HG02678 (cell line): ENCODE measurements at regions not wholly inside any gene's neighbourhood (a gene's known extent, or its start where the extent isn't known, plus 50 kb on each side); places are given as distances from the start of the nearest gene placed in this dataset.
"Not testable (repeated sequence)": the region's sequence is repeated elsewhere in the genome, so short reads cannot be mapped to it uniquely, and the experiment has no call there.

Experiments used
- ATAC-seq: cut with Tn5 transposase; IDR thresholded peaks from one replicate; pipeline ENCODE4 v1.9.1; 2021; ENCODE audit warnings: mild to moderate bottlenecking, moderate library complexity; ENCODE audit not compliant: unreplicated experiment

DNA sequence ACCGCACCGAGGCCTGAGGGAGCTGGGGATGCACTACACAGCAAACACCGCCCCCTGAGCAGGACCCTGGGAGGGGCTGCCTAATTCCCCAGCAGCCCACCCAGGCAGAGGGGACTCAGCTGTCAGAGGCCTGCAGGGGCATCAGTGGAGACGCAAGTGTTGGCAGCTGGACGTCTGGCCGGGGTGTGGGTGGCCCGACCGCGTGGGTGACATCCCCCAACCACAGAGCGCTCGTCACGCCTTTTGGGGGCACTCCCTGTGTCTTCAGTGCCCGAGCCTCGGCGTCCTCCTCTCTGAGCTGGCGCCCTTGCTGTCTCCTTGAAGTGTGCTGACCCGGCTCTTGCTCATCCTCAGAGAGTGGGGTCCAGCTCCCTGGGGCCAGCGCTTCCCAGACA is 150.2 kb downstream of the BRD1 start:
- no peak for ATAC-seq

DNA sequence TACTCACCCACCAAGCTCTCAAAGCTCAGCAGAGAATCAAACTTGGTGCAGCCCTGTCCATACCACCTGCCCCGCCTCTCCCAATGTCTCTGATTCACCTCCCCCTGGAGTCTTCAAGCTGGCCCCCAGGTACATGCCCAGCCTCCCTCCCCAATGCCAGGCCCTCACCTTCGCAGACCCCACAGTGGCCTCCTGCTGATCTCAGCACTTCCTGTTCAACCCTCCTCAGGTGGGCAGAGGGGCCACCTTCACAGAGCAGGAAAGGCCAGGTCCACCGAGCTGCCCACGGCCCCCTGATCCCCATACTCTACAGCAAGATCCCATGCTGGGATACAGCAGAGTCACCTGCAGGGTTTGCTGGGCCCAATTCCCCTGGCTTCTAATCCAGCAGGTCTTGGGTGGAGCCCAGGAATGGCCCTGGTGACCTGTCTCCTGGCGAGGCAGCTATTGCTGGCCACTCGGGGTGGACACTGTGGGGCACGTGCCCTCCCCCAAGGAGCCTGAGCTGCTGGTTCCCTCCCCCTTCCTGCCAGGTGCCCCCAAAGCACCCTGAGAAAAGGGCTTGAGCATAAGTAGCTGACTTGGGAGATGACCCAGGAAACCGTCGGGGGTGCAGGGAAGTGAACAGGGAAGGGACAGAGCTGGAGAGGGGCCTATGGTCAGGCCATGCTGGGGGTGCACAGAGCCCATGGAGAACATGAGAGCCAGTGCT is 150.7 kb downstream of the BRD1 start:
- no peak for ATAC-seq

DNA sequence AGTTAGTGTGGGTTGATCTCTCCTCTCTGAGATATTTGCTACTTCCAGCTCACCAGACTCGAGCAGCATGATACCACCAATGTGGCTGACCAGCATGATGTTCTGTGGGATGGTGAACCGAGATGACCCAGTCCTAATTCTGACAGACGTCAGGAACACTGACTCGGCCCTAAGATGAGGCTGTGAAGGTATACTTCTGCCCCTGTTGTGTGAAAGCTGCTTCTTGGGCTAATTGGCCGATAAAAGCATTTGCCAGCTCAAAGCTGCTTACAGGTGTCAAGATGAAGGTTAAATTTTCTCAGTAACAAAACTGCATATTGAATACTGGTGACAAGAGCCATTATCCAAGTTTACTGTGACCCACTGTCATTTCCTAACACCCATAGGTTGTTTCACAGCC is 151.4 kb downstream of the BRD1 start:
- no peak for ATAC-seq

DNA sequence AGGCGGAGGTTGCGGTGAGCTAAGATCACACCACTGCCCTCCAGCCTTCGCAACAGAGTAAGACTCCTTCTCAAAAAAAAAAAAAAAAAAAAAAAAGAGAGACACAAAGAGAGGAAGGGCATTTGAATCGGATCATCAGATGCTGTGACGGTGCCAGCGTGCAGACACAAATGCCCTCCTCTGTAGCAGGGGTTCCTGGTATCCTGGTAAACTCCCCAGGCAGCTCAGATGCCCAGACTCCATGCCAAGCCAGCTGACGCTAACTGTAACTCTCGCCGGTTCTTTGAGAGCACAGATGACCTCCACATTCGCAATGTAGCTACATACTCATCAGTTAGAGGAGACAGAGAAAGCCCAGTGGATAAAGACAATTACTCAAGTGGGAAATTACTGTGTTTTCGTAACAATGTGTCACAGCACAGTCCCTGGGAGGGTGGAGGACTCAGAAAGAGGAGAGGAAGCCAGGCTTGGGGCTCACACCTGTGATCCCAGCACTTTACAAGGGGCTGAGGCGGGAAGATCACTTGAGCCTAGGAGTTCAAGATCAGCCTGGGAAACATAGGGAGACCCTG is 153.1 kb downstream of the BRD1 start:
- no peak for ATAC-seq

DNA sequence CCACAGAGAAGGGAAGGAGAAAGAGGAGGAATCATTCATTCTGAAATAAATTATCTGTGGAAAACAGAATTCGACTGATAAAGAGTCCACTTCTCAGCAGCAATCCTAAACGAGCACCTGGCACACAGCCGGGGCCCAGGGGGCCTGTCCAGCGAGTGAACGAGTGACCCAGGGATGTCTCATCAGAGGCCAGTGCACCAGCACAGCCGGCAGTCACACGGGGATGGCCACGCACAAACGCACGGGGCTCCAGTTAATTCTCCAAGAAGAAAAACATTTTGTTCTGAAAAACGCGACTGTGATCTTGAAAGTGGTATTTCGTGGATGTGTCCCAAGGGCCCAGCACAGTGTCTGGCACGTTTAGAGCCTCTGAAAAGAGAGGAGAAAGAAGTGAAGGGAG is 154.6 kb downstream of the BRD1 start:
- ATAC-seq = no peak

DNA sequence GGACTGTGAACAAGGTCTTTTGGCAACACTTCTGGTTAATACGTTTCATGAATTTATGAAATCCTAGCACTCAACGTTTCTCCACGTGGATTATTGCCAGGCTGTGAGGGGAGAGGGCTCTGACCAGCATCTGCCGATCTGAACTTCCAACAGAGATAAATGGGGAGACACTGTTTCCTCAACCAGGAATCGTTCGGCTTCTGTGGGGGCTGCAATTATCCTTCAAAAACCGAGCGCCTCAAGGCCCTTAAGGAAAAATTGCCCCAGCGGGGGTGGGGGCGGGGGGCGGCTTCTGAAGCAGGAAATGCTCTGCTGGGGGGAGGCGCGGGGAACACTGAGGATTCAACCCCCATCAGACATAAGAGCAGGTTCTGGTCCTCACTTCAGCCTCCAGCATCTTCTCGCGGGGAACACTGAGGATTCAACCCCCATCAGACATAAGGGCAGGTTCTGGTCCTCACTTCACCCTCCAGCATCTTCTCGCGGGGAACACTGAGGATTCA is 155.6 kb downstream of the BRD1 start:
- ATAC-seq = no peak

DNA sequence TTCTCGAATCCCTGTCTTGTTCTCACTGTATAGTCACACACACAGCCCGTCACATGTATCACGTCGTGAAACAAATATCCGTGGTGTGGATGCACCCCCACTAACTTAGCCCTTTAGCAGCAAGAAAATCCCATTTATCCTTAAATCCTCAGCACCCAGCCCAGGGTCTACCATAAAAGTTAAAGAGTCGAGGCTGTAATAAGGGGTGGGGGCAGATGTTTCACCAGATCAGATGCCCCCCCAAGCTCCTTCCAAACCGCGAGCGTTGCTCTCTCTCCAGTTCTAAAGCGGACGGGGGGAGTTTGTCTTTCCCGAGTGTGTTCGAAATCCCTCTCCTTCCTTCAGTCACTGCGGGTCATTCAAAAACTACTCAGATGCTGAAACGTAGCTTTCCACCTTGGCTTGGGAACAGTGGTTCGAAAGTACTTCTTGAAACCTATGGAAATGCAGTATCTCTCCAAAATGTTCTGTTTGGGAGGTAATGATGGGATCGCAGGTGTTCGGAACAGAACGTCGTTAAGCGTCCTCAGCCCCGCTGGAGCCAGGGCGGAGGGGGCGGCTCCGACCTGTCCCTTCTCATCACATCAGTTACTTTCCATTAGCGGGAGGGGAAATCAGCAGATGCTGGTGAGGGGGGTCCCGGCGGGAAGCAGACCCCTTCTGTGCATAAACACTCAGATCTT is 156.2 kb downstream of the BRD1 start:
- no peak for ATAC-seq

DNA sequence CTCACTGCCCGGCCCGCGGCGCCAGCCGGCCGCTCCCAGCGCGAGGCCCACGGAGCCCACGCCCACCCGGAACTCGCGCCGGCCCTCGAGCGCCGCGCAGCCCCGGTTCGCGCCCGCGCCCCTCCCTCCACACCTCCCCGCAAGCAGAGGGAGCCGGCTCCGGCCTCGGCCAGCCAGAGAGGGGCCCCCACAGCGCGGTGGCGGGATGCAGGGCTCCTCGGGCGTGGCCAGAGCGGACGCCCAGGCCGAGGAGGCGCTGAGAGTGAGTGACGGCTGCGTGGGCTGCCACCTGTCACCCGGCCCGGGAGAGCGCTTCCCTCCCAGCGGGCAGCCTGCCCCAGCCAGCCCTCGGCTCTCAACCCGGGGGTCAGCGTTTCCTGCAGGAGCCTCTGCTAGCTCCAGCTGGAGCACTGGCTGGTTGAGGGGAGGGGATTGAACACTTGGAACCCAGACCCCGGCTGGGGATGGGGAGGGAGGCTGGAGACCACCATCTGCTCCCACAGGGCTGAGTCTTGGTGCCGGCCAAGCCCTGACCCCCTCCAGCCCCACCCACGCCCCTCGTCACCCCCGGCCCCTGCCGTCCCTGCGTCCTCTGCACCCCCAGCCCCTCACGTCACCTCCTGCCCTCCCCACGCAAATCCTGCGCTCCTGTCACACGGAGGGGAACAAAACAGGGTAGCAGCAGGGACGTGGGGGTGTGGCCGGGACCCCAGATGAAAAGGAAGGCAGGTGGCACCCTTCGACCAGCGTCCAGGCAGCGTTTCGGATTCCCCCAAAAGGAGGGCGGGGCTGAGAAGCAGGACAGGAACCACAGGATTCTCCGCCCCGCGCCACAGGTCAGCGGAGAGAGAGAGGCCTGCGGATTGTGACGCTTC is 157.0 kb downstream of the BRD1 start:
- ATAC-seq = no peak

DNA sequence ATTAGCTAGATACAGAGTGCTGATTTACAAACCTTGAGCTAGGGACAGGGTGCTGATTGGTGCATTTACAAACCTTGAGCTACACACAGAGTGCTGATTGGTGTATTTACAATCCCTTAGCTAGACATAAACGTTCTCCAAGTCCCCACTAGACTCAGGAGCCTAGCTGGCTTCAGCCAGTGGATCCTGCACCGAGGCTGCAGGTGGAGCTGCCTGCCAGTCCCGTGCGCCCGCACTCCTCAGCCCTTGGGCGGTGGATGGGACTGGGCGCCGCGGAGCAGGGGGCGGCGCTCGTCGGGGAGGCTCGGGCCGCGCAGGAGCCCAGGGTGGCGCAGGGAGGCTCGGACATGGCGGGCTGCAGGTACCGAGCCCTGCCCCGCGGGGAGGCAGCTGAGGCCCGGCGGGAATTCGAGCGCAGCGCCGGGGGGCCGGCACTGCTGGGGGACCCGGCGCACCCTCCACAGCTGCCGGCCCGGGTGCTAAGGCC is 157.7 kb downstream of the BRD1 start:
- ATAC-seq = not testable (repeated sequence)

DNA sequence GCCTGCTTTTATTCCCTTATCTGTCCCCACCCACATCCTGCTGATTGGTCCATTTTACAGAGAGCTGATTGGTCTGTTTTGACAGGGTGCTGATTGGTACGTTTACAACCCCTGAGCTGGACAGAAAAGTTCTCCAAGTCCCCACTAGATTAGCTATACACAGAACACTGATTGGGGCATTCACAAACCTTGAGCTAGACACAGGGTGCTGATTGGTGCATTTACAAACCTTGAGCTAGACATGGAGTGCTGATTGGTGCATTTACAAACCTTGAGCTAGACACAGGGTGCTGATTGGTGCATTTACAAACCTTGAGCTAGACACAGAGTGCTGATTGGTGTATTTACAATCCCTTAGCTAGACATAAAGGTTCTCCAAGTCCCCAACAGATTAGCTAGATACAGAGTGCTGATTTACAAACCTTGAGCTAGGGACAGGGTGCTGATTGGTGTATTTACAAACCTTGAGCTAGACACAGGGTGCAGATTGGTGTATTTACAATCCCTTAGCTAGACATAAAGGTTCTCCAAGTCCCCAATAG is 158.2 kb downstream of the BRD1 start:
- ATAC-seq = not testable (repeated sequence)

DNA sequence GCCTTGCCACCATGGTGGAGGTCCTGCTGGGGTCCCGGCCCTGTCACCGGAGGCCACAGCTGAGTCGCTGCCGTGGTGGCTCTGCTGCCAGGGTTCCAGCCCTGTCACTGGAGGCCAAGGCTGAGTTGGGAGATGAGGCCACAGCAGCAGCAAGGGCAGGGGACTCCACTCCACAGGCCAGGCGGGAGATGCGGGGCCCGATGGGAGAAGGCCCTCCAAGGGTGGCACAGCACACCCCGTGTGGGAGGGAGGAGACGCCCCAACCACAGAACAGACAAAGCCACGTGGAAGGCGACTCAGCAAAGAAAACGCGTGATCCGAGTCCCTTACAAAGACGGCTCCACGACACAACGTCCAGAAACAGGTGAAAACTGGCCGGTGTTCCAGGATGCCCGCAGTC is 159.3 kb downstream of the BRD1 start:
- no peak for ATAC-seq

DNA sequence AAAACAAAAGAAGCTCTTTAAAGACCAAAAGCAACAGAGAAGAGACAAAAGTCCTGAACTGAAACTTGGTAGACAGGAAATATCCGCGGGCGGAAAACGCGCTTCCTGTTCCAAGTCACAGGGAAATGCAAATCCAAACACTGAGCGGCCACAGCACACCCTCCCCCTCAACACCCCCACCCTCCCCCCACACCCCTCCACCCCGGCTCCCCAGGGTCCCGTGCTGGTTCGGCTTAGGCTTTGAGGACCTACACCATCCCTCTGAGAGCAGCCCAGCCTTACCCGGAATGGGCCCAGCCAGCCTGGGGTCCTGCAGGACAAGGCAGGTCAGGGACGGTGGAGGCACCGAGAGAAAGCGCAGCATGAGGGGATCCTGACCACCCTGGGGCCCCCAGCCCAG is 160.4 kb downstream of the BRD1 start:
- ATAC-seq = no peak

DNA sequence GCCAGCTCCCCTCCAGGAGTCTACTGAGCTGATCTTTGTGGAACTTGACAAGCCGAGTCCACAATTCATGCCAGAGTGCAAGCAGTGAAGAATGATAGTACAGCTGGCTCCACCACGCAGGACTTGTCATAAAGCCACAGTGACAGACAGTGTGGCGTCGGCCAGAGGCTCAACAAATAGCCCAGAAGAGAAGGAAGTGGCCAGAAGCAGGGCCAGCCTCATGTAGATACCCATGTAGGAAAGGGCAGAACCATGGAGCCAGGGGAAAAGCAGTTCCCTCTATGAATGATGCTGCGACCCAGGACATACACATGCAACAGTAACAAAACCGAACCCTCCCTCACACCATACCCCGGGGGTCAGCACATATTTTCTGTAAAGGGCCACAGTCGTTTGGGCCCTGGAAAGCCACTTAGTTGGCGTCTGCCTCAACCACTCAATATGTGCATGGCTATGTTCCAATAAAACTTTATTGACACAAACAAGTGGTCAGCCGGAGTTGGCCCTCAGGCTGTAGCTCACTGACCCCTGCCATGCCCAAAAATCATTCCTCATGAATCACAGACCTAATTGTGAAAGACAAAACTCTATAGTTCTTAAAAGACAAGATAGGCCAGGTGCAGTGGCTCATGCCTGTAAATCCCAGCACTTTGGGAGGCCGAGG is 161.4 kb downstream of the BRD1 start:
- ATAC-seq = no peak

DNA sequence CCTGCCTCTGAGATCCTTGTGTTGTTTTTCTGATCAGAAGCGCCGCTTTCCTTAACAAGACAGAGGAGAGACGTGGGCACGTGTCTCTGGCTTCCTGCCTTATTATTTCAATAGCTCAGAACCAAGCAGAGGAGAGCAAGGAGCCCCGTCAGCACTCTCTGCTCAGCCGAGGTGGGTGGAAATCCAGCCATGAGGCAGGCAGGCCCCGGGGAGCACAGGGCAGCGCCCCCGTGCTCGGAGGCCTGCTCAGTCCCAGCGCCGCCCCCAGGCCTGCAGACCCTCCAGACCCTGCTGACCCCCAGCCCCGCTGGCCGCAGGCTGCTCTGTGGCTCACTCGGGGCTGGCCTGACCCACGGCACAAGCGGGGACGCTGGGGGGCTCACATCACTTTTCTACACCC is 162.8 kb downstream of the BRD1 start:
- ATAC-seq = no peak

DNA sequence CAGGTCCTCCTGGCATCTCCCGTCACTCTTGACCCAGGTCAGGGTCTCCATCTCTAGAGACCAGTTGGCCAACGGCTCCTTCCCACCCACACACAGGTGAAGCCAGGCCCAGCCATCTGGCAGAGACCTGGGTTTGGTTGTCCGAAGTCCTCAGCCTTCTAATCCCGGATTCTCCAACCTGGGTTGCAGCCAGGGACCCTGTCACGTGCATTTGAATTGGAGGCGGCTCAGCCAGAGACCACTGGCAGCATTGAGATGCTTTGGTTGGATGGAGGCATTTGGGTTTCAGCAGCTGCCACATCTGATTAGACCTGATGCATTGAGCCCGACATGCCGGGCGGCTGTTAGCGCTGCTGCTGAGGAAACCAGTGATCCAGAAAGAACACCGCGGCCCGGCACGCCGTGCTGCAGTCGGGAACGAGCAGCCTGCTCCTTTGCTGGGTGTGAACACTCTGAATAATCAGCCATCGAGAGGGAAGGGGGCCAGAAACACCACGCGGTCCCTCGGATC is 163.2 kb downstream of the BRD1 start:
- no peak for ATAC-seq

DNA sequence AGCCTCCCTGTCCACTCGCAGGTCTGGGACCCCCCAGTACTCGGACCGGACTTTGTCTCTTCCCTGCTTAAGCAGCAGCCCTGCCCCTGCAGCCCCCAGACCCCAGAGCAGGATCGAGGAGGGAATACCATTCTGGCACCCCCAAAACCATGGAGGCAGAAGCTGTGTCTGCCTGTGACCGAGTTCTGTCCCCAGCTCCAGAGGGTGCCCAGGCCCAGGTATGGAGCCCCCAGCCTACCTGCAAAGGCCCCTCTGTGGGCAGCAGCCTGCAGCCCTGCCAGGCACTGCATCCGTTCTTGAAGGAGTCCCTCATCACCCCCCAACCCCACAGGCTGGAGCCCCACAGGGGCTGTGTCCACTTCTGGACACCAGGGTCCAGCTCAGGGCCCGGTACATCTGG is 163.8 kb downstream of the BRD1 start:
- no peak for ATAC-seq

DNA sequence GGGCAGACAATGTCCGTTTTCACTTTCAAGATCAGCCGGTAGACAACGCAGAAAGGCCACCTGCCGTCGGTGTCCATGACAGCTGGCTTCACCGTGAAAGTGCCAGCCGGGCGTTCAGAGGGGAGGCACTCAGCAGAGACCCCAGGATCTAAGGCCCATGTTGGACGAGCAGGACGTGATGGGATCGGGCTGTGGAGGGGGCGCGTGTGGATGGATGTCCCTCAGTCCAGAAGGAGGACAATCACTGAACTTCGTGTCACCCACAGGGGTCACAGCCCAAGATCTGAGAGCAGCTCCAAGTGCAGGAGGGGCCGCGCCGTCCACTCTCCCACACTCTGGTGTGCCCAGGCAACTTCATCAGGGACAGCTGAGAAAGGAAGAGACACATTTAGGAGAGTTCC is 164.4 kb downstream of the BRD1 start:
- ATAC-seq = no peak

DNA sequence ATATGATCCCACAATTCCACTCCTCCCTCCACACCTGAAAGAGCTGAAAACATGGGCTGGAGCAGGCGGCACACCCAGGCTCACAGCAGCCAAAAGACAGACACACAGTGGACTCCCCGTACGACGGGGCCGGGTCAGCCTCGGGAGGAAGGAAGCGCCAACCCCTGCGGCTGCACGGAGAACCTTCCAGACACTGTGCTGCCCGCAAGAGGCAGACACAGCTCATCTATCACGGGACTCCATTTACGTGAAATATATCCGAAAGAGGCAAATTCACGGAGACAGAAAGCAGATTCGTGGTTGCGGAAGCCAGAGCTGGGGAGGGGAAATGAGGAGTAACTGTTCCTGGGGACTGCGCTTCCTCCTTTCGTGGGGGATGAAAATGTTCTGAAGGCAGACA is 165.0 kb downstream of the BRD1 start:
- no peak for ATAC-seq

DNA sequence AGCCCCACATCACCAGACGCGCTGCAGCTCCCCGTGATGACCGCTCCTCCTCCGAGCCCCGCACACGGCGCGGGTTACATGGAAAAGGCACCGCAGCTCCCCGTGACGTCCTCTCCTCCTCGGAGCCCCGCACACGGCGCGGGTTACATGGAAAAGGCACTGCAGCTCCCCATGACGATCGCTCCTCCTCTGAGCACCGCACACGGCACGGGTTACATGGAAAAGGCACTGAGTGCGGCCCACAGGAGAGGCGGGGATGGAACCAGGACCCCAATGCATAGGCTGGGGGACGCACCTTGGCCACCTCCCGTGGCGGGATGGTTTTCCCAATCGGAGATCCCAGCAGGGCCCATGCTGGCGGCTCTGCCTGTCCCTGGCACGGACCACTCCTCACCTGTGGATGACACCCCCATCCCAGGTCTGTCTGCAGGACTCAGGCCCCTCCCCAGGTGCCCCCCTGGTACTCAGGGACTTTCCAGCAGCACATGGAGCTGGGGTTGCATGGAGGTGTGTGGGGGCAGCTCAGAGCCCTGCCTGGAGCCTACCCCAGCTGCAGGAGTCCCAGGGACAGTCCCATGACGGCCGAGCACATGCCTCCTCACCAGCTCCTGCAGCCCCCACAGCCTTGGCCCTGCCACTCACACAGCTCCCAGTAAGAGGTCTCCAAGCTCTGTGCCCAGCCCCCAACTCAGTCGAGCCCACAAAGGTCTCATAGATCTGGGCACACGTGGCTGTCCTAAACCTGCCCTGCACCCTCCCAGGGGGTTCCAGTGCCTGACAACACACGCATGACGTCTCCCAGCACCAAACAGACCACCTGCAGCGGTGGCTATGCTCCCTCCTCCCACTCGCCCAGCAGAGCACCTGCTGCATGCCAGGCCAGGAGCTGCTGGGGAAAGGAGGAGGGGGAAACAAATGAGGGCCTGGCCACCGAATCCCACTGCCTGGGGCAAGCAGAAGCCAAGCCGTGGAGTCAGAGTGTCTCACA is 166.6 kb downstream of the BRD1 start:
- no peak for ATAC-seq
